Activated gamma-delta T cell treated with Interleukin-2 at 50 U/mL for 16 hours (primary cell): ENCODE measurements at regions not wholly inside any gene's neighbourhood (a gene's known extent, or its start where the extent isn't known, plus 50 kb on each side); places are given as distances from the start of the nearest gene placed in this dataset.

Experiments used
- DNase-seq: peaks from one replicate; pipeline ENCODE4 v3.0.0-alpha.2; 2020

DNA sequence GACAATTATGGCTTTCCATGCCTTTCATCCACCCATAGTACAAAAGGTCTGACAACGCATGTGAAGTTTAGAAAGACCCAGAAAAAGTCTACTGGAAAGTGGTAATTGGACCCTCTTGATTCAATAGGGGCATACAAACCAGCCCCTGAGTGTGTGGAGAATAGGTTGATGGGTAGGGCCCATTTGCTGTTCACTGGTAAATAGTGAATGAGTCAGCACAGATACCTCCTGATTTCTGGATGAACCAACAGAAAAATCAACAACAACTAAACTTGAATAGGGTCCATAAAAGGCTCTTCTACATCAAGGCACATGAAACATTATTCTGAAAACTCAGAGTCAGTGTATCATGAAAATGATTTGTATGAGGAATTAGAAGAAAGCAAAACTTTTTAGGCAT, 235.4 kb upstream of the SLC35B3 start:
- no peak for DNase-seq

- DNase-seq: no peak
Measured at GRCh38 chr6:8664700-8665099, 229.4 kb upstream of the SLC35B3 start.

GRCh38 chr6:8664070-8664469, 228.7 kb upstream of the SLC35B3 start:
- DNase-seq: no peak

- DNase-seq: no peak
Measured at GRCh38 chr6:8659404-8660189, 224.3 kb upstream of the SLC35B3 start.

DNA sequence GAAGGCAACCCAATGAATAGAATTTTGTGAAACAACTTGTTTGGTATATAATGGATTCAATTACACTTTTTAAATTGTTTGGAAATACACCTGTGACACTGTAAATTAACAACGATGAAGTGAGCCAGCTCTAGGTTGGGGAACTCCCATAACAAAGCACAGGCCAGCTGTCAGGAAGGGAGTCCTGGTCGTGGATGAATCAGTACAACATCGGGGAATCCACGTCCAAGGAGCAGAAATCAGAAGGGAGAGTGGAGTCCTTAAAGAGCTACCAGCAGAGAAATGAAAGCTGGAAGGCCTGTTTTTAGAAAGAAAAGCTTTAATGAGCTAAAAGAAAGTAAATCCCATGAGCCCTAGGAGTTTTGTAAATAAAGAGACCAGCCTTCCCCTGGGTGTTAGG, 223.1 kb upstream of the SLC35B3 start:
- DNase-seq: no peak

DNA sequence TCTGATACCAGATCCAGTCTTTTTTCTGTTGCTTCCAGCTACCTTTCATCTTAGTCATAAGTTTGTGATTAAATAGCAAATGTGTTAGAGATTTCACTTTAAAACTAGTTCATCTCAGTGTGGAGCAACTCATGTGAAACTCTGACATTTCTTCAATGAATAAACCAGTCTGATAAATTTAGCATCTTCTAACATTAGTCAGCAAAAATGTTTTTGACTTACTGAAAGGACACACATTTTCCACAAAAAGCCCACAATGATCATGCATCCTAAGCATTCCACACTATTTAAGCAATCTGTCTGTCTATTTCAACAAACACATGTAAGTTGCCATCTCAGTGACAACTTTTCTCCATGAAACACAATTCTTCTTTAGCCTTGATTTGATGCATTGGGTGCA, 222.2 kb upstream of the SLC35B3 start:
- no peak for DNase-seq

- no peak for DNase-seq
Measured at GRCh38 chr6:8655670-8656454, 220.5 kb upstream of the SLC35B3 start.

DNA sequence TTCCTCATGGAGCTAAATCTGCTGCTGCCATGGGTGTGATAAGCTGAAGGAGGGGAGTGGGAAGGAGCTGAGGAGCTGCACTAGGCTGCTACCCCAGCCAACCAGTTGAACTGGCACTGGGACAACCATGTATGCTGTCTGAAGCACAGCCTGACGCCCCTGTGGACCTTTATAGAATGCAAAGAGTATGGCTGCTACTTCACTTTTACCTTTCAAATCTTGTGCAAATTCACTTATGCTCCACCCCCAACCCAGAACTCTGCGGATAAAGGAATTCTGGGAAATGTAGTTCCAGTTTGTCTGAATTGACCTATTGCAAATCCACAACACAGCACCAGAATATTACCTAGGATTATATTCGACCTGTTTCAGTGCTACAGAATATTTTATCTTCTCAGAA, 217.4 kb upstream of the SLC35B3 start:
- DNase-seq: no peak

DNA sequence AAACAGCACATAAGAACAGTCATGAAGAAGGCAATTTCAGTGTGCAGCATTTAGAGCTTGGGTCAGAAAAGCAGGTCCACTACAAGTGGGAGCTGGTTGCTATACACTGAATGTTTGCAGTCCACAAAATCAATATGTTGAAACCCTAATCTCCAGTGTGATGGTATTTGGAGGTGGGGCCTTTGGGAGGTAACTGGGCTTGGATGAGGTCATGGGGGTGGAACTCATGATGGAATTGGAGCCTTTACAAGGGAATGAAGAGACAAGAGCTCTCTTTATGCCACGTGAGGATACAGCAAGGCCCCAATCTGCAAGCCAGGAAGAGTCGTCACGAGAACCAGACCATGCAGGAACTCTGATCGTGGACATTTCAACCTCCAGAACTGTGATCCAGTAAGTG, 216.7 kb upstream of the SLC35B3 start:
- DNase-seq: no peak

DNA sequence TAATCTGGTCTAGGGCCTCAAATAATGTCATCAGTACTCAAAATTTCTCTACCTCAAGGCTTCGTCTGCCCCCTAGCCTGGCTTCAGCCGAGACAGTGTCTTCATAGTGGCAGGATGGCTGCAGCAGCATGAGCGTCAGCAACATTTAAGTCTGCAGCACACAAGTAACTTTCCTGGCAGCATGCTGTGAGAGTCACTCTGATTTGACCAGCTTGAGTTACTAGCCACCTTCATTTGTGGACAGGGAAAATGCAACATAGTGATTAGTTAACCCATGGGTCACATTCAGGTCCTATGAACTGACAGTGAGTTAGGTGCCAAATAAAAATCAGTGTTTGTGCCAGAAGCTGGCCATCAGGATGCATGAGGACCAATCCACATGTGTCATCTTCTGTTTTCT, 209.9 kb upstream of the SLC35B3 start:
- no peak for DNase-seq

DNA sequence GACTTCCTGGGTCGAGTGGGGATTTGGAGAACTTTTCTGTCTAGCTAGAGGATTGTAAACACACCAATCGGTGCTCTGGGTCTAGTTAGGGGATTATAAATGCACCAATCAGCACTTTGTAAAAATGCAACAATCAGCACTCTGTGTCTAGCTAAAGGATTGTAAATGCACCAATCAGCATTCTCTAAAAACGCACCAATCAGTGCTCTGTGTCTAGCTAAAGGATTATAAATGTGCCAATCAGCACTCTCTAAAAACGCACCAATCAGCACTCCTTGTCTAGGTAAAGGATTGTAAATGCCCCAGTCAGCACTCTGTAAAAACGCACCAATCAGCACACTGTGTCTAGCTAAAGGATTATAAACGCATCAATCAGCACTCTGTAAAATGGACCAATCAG, 209.0 kb upstream of the SLC35B3 start:
- DNase-seq: no peak

GRCh38 chr6:8642854-8643253, 207.5 kb upstream of the SLC35B3 start:
- DNase-seq: no peak

- no peak for DNase-seq
Measured at GRCh38 chr6:8642131-8642530, 206.8 kb upstream of the SLC35B3 start.

- no peak for DNase-seq
Measured at GRCh38 chr6:8639928-8640649, 204.7 kb upstream of the SLC35B3 start.

GRCh38 chr6:8637896-8638597, 202.7 kb upstream of the SLC35B3 start:
- DNase-seq: no peak

GRCh38 chr6:8633762-8634161, 198.4 kb upstream of the SLC35B3 start:
- no peak for DNase-seq

- no peak for DNase-seq
Measured at GRCh38 chr6:8628736-8629135, 193.4 kb upstream of the SLC35B3 start.

GRCh38 chr6:8628063-8628462, 192.7 kb upstream of the SLC35B3 start:
- no peak for DNase-seq

DNA sequence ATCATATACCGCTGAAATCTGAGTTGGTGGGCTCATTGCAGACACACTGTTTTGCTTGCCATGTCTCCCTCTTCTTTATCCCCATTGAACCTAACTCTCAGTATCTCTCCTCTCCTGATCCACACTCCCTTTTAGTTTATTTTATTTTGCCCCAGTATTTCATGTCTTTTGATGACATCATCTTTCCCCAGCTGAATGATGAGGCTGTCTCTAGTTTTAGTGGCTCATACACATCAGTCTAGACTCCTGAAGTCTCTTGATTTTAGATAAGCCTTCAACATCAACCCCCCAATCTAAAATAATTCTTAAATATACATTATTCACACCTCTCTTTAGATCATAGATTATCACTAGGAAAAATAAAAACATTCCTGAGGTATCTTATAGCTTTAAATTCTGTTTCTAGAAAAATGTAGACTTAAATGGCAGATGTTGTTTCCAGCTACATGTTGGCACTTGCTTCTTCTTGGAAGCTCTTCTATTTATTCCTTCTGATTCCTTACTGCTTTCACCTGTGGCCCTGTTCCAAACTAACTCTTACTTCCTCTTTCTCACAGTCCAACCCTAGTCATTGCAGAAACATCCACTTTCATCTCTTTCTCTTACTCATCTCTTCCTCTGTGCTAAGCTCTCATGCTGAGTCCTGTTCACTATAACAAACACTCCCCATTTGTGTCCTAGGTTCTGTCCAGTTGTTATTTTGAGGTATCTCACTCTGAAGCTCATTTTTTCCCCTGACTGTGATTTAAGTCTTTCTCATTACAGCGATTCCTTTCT, 191.9 kb upstream of the SLC35B3 start:
- no peak for DNase-seq

DNA sequence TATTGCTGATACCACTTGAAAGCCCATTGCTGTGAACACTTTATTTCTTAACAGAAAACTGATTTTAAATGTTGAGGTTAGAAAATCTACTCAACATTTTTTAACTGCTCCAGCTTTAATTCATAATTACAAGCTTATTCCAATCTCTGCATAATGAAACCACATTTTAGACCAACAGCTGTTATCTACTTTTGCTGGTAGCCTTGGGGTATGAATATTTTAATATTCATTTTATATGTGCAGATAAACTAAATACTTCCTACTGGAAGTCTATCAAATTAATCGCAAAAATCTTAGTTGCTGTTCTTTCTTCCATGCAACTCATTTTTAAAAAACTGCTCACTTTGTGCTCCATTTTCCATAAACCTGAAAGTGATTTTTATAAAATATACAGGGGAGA, 189.3 kb upstream of the SLC35B3 start:
- no peak for DNase-seq

DNA sequence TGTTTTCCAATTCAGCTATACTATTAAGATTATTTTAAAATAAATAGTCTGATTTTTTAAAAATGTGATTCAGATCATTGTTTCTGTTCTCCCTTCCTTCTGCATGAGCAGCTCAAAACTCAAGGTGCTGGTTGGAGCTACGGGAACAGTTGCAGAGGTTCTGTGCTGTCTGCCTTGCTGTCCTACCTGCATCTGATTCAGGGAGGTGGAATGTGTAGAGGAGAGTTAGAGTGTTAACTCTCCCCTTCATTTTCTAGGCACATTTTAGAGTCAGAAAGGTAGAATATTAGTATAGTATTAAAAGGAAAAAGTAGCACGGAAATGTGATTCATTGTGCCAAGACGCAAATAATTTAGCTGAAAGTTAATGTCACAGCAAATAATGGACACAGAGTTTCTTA, 188.1 kb upstream of the SLC35B3 start:
- no peak for DNase-seq

DNA sequence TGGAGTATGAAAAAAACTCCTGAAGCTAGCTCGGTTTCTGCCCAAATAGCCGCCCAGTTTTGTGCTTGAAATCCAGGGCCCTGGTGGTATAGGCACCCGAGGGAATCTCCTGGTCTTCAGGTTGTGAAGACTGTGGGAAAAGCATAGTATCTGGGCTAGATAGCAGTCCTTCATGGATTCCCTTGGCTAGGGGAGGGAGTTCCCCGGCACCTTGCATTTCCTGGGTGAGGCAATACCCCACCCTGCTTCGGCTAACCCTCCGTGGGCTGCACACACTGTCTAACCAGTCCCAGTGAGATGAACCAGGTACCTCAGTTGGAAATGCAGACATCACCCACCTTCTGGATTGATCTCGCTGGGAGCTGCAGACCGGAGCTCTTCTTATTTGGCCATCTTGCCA, 184.5 kb upstream of the SLC35B3 start:
- no peak for DNase-seq
